GM12878 (cell line): ENCODE measurements at regions not wholly inside any gene's neighbourhood (a gene's known extent, or its start where the extent isn't known, plus 50 kb on each side); places are given as distances from the start of the nearest gene placed in this dataset.

ENCODE experiments used
- ATAC-seq: fragments of 200-7000 bp; cut with Tn5 transposase; 3 replicates; pipeline ENCODE4 v1.9.1; 2020; ENCODE audit warnings: mild to moderate bottlenecking, moderate library complexity
- BruUV-seq: library from RNA; stranded (reverse); fragments of 400-500 nt; replicated peaks from 2 replicates; lab custom pipeline; 2021; lab: Mats Ljungman, UMichigan
- CTCF ChIA-PET: fragments of 300-600 bp; sonication (Branson Sonifier 250); formaldehyde crosslinking; extraction: SDS; loops from one replicate; lab custom pipeline; 2021; ENCODE audit warnings: inconsistent platforms; lab: Yijun Ruan, JAX
- POLR2A ChIA-PET: fragments of 350-600 bp; formaldehyde crosslinking; extraction: SDS; loops from one replicate; lab custom pipeline; 2021; ENCODE audit warnings: inconsistent platforms; lab: Charles Lee
- RAD21 ChIA-PET: fragments of 300-600 bp; sonication (Branson Sonifier 250); formaldehyde crosslinking; loops from one replicate; lab custom pipeline; 2023; ENCODE audit warnings: antibody characterized with exemption; ENCODE audit not compliant: unreplicated experiment; lab: Charles Lee
- SMC1A ChIA-PET: fragments of 300-600 bp; sonication (Branson Sonifier 250); formaldehyde crosslinking; loops from one replicate; lab custom pipeline; 2023; ENCODE audit not compliant: unreplicated experiment, uncharacterized antibody; lab: Charles Lee
- DNase-seq: peaks from one replicate; pipeline ENCODE4 v3.0.0-alpha.2; 2011; ENCODE audit warnings: low read depth, low spot score
- FAIRE-seq: peaks from 3 replicates; lab custom pipeline; 2011; peaks lifted over from hg19 to GRCh38; lab: Jason Lieb, UNC
- H2AFZ ChIP-seq: 2 replicates; pipeline ENCODE4 v1.6.0; 2011; ENCODE audit warnings: low read depth, low read length, control low read depth; ENCODE audit not compliant: control insufficient read depth
- H3K27ac ChIP-seq: 2 replicates; pipeline ENCODE4 v1.5.1; 2011; ENCODE audit warnings: control low read depth; ENCODE audit not compliant: control insufficient read depth, insufficient read depth
- H3K27me3 ChIP-seq, 2 experiments: replicated peaks in 1 of 2; 2 replicates each; pipeline versions ENCODE4 v1.6.0 to v1.6.1; 2011; ENCODE audit warnings: low read length in 1 of 2; ENCODE audit not compliant: control insufficient read depth in 2 of 2, insufficient read depth in 2 of 2
- H3K36me3 ChIP-seq, 2 experiments: 2 replicates each; pipeline ENCODE4 v1.5.1; 2011; ENCODE audit warnings: low read length in 1 of 2; ENCODE audit not compliant: control insufficient read depth in 2 of 2, insufficient read depth in 2 of 2
- H3K4me1 ChIP-seq: 2 replicates; pipeline ENCODE4 v1.6.1; 2011; ENCODE audit warnings: mild to moderate bottlenecking, low read length, moderate library complexity, mixed read lengths; ENCODE audit not compliant: control insufficient read depth, insufficient read depth
- H3K4me2 ChIP-seq: 2 replicates; pipeline ENCODE4 v1.6.0; 2011; ENCODE audit warnings: control low read depth; ENCODE audit not compliant: control insufficient read depth, insufficient read depth
- H3K4me3 ChIP-seq: fragments of 200-600 bp; sonication (generic); 2 replicates; pipeline ENCODE4 v1.5.1; 2016
- H3K79me2 ChIP-seq: 2 replicates; pipeline ENCODE4 v1.6.0; 2011; ENCODE audit warnings: low read length; ENCODE audit not compliant: control insufficient read depth, insufficient read depth
- H3K9ac ChIP-seq: 2 replicates; pipeline ENCODE4 v1.8.0; 2011; ENCODE audit warnings: low read length, control low read depth, mixed read lengths; ENCODE audit not compliant: control insufficient read depth, insufficient read depth
- H3K9me3 ChIP-seq: replicated peaks from 3 replicates; pipeline ENCODE4 v1.5.1; 2011; ENCODE audit warnings: mild to moderate bottlenecking, low read length; ENCODE audit not compliant: control insufficient read depth, insufficient read depth
- H4K20me1 ChIP-seq: 2 replicates; pipeline ENCODE4 v1.6.0; 2011; ENCODE audit not compliant: control insufficient read depth, insufficient read depth
- MYC ChIP-seq: IDR thresholded peaks from 2 replicates; pipeline ENCODE4 v1.6.1; 2011; ENCODE audit warnings: mild to moderate bottlenecking, low read length, moderate library complexity, inconsistent platforms; ENCODE audit not compliant: insufficient read depth, insufficient replicate concordance, insufficient read length, severe bottlenecking
- RB1 ChIP-seq: fragments of 450-650 bp; formaldehyde crosslinking; IDR thresholded peaks from 2 replicates; pipeline ENCODE4 v1.6.1; 2017; ENCODE audit warnings: mild to moderate bottlenecking, borderline replicate concordance
- SMARCA5 ChIP-seq: fragments of 450-650 bp; IDR thresholded peaks from 2 replicates; pipeline ENCODE4 v1.6.1; 2017; ENCODE audit warnings: mild to moderate bottlenecking
- WGBS: methylation state at CpG from one replicate; pipeline ENCODE4 v1.1.6; 2016; ENCODE audit warnings: low lambda C conversion rate; ENCODE audit not compliant: insufficient replicate concordance, insufficient coverage; ENCODE audit errors: missing lambda C conversion rate; 5-methylcytosine and 5-hydroxymethylcytosine counted together
- in situ Hi-C: fragments of 300-500 bp; cut with MboI; formaldehyde crosslinking; loops from 9 replicates; pipeline ENCODE4 v1.14.3; 2018; ENCODE audit warnings: mixed read lengths
- intact Hi-C: fragments of 100-400 bp; cut with micrococcal nuclease; formaldehyde crosslinking; loops from one replicate; pipeline ENCODE4 v1.14.2; 2022; ENCODE audit not compliant: unreplicated experiment
- TF ChIP-seq, protein P1 (sequence below): IDR thresholded peaks from 2 replicates; pipeline ENCODE4 v1.6.1; 2012; ENCODE audit warnings: mild to moderate bottlenecking, low read depth, low read length
- TF ChIP-seq, protein P2 (sequence below): fragments of 450-650 bp; IDR thresholded peaks from 2 replicates; pipeline ENCODE4 v1.6.1; 2017; ENCODE audit warnings: mild to moderate bottlenecking, moderate library complexity

DNA sequence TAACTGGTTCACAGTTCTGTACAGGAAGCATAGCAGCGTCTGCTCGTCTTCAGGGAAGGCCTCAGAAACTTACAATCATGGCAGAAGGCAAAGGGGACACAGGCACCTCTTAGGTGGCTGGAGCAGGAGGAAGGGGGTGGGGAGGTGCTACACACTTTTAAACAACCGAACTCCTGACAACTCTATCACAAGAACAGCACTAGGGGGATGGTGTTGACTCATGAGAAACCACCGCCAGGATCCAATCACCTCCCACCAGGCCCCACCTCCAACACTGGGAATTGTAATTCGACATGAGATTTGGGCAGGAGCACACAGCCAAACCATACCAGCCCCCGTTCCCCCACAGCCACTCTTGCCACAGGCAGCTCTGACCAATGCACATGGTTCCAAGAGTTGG is 306.3 kb upstream of the POU3F1 start:
- SMC1A ChIA-PET = no interaction called here
- in situ Hi-C loops = no loop called here
- Histone ChIP-seq H4K20me1 (no peaks in the 10 kb centered on the region), H3K36me3 (no peaks in the 10 kb centered on the region), H3K27me3 (no peaks in the 10 kb centered on the region), H3K27ac (no peak overlapping the region), H3K4me1 (no peaks in the 10 kb centered on the region), H3K4me3 (no peak overlapping the region), H3K79me2 (no peaks in the 10 kb centered on the region), H3K9ac (no peak overlapping the region), H3K4me2 (no peak overlapping the region), H2AFZ (no peak overlapping the region), H3K9me3 (no peaks in the 10 kb centered on the region; the same call in 2 of the 3 replicates)
- TF ChIP-seq, protein P1, sequence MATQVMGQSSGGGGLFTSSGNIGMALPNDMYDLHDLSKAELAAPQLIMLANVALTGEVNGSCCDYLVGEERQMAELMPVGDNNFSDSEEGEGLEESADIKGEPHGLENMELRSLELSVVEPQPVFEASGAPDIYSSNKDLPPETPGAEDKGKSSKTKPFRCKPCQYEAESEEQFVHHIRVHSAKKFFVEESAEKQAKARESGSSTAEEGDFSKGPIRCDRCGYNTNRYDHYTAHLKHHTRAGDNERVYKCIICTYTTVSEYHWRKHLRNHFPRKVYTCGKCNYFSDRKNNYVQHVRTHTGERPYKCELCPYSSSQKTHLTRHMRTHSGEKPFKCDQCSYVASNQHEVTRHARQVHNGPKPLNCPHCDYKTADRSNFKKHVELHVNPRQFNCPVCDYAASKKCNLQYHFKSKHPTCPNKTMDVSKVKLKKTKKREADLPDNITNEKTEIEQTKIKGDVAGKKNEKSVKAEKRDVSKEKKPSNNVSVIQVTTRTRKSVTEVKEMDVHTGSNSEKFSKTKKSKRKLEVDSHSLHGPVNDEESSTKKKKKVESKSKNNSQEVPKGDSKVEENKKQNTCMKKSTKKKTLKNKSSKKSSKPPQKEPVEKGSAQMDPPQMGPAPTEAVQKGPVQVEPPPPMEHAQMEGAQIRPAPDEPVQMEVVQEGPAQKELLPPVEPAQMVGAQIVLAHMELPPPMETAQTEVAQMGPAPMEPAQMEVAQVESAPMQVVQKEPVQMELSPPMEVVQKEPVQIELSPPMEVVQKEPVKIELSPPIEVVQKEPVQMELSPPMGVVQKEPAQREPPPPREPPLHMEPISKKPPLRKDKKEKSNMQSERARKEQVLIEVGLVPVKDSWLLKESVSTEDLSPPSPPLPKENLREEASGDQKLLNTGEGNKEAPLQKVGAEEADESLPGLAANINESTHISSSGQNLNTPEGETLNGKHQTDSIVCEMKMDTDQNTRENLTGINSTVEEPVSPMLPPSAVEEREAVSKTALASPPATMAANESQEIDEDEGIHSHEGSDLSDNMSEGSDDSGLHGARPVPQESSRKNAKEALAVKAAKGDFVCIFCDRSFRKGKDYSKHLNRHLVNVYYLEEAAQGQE = no peak
- TF ChIP-seq RB1 = no peak
- RAD21 ChIA-PET = no interaction called here
- intact Hi-C loops = no loop called here
- no peak for DNase-seq
- FAIRE-seq = no peak
- no peak for ATAC-seq
- CTCF ChIA-PET = no interaction called here
- WGBS = 20% methylated on average over 6 of the region's 6 CpGs
- POLR2A ChIA-PET = no interaction called here
- no TSS peak for BruUV-seq

DNA sequence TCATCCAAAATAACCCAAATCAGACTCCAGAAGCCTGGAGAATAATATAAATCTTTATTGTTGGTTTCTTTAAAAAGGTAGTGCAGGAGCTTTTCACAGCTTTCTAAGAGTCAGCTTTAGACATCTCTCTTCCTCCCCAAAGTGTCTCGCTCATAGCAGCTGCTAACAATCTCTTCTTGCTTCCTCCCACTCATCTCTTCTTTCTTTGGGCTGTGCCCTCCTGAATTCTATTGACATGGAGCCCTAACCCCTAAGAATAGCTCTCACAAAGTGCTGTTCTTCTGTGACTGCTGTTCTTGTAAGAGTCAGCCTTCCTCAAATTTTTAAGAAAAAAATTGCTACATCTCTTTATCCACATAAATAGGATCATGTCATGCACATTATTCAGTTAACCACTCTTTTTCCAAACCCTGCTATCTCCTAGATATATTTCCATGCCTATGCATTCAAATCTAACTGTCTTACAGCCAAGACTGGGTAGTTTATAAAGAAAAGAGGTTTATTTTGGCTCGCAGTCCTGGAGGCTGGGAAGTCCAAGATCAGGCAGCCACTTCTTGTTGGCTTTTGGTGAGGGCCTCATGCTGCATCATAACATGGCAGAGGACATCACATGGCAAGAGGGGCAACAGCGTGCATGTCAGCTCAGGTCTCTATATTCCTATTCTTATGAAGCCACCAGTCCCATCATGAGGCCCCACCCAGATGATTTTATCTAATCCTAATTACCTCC is 301.0 kb upstream of the POU3F1 start:
- WGBS = 8% methylated on average over 3 of the region's 3 CpGs
- ChIA-PET SMC1A (no interaction called here), CTCF (interaction anchor here (1.0 kb wide), 1 partner anchor 49 kb away, joined by 3 read pairs; no protein-coding TSS in a partner anchor), RAD21 (no interaction called here), POLR2A (interaction anchor here (0.6 kb wide), 1 partner anchor 561 kb away, joined by 3 read pairs; no protein-coding TSS in a partner anchor)
- no peaks in the 10 kb centered on the region for H3K36me3 ChIP-seq
- no peak overlapping the region for H3K4me2 ChIP-seq
- FAIRE-seq (no peak), DNase-seq (no peak), ATAC-seq (no peak)
- H3K9ac ChIP-seq = no peak overlapping the region
- in situ Hi-C loops (no loop called here), intact Hi-C loops (no loop called here)
- no peaks in the 10 kb centered on the region; the same call in 2 of the 3 replicates for H3K9me3 ChIP-seq
- no peak overlapping the region for H3K27ac ChIP-seq
- no peaks in the 10 kb centered on the region for H3K4me1 ChIP-seq
- H3K79me2 ChIP-seq = no peaks in the 10 kb centered on the region
- H2AFZ ChIP-seq = no peak overlapping the region
- no peaks in the 10 kb centered on the region for H4K20me1 ChIP-seq
- H3K27me3 ChIP-seq = no peaks in the 10 kb centered on the region
- no peak overlapping the region for H3K4me3 ChIP-seq
- BruUV-seq = no TSS peak
- TF ChIP-seq SMARCA5 = no peak
- TF ChIP-seq MYC = no peak
- TF ChIP-seq, protein P2, sequence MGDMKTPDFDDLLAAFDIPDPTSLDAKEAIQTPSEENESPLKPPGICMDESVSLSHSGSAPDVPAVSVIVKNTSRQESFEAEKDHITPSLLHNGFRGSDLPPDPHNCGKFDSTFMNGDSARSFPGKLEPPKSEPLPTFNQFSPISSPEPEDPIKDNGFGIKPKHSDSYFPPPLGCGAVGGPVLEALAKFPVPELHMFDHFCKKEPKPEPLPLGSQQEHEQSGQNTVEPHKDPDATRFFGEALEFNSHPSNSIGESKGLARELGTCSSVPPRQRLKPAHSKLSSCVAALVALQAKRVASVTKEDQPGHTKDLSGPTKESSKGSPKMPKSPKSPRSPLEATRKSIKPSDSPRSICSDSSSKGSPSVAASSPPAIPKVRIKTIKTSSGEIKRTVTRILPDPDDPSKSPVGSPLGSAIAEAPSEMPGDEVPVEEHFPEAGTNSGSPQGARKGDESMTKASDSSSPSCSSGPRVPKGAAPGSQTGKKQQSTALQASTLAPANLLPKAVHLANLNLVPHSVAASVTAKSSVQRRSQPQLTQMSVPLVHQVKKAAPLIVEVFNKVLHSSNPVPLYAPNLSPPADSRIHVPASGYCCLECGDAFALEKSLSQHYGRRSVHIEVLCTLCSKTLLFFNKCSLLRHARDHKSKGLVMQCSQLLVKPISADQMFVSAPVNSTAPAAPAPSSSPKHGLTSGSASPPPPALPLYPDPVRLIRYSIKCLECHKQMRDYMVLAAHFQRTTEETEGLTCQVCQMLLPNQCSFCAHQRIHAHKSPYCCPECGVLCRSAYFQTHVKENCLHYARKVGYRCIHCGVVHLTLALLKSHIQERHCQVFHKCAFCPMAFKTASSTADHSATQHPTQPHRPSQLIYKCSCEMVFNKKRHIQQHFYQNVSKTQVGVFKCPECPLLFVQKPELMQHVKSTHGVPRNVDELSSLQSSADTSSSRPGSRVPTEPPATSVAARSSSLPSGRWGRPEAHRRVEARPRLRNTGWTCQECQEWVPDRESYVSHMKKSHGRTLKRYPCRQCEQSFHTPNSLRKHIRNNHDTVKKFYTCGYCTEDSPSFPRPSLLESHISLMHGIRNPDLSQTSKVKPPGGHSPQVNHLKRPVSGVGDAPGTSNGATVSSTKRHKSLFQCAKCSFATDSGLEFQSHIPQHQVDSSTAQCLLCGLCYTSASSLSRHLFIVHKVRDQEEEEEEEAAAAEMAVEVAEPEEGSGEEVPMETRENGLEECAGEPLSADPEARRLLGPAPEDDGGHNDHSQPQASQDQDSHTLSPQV = no peak
